ENCODE measurements at regions not wholly inside any gene's neighbourhood (a gene's known extent, or its start where the extent isn't known, plus 50 kb on each side); places are given as distances from the start of the nearest gene placed in this dataset.

GRCh38 chr2:145728511-145728910, 1208.6 kb upstream of the ZEB2 start:
- Histone ChIP-seq H3K4me3 (ENCODE audit: low read length) (no peak overlapping the region), H3K9me3 (replicated peaks; ENCODE audit: control insufficient read depth, low read depth, low read length) (no peaks in the 10 kb centered on the region), H3K27ac (ENCODE audit: low read length) (no peak overlapping the region), H3K36me3 (ENCODE audit: control insufficient read depth, insufficient read depth, low read length) (no peaks in the 10 kb centered on the region), H3K27me3 (ENCODE audit: control insufficient read depth, insufficient read depth, low read length) (no peaks in the 10 kb centered on the region), H3K4me1 (ENCODE audit: control insufficient read depth, insufficient read depth, low read length) (no peaks in the 10 kb centered on the region)
- DNase-seq = peak; percentile 41
- no CpG with 5 or more reads among the region's 1 CpG for WGBS (ENCODE audit: insufficient coverage)

- Histone ChIP-seq H3K9me3 (replicated peaks; ENCODE audit: control insufficient read depth, low read depth, low read length) (no peaks in the 10 kb centered on the region), H3K4me3 (ENCODE audit: low read length) (no peak overlapping the region), H3K27ac (ENCODE audit: low read length) (no peak overlapping the region), H3K36me3 (ENCODE audit: control insufficient read depth, insufficient read depth, low read length) (no peaks in the 10 kb centered on the region), H3K4me1 (ENCODE audit: control insufficient read depth, insufficient read depth, low read length) (no peaks in the 10 kb centered on the region), H3K27me3 (ENCODE audit: control insufficient read depth, insufficient read depth, low read length) (no peaks in the 10 kb centered on the region)
- no peak for DNase-seq
- WGBS (ENCODE audit: insufficient coverage) = 79% methylated on average over 2 of the region's 3 CpGs
Observed at GRCh38 chr2:145725876-145726275, 1206.0 kb upstream of the ZEB2 start.

GRCh38 chr2:145724311-145724898, 1204.5 kb upstream of the ZEB2 start:
- Histone ChIP-seq H3K36me3 (ENCODE audit: control insufficient read depth, insufficient read depth, low read length) (no peaks in the 10 kb centered on the region), H3K9me3 (replicated peaks; ENCODE audit: control insufficient read depth, low read depth, low read length) (no peaks in the 10 kb centered on the region), H3K4me1 (ENCODE audit: control insufficient read depth, insufficient read depth, low read length) (no peaks in the 10 kb centered on the region), H3K27me3 (ENCODE audit: control insufficient read depth, insufficient read depth, low read length) (no peaks in the 10 kb centered on the region), H3K27ac (ENCODE audit: low read length) (no peak overlapping the region), H3K4me3 (ENCODE audit: low read length) (no peak overlapping the region)
- DNase-seq = no peak
- WGBS (ENCODE audit: insufficient coverage) = no CpG with 5 or more reads among the region's 1 CpG

GRCh38 chr2:145723872-145724271, 1204.0 kb upstream of the ZEB2 start:
- H3K27me3 ChIP-seq (ENCODE audit: control insufficient read depth, insufficient read depth, low read length) = no peaks in the 10 kb centered on the region
- H3K4me3 ChIP-seq (ENCODE audit: low read length) = no peak overlapping the region
- H3K9me3 ChIP-seq (replicated peaks; ENCODE audit: control insufficient read depth, low read depth, low read length) = no peaks in the 10 kb centered on the region
- WGBS (ENCODE audit: insufficient coverage) = 92% methylated on average over 4 of the region's 5 CpGs
- H3K4me1 ChIP-seq (ENCODE audit: control insufficient read depth, insufficient read depth, low read length) = no peaks in the 10 kb centered on the region
- no peak overlapping the region for H3K27ac ChIP-seq (ENCODE audit: low read length)
- DNase-seq = no peak
- H3K36me3 ChIP-seq (ENCODE audit: control insufficient read depth, insufficient read depth, low read length) = no peaks in the 10 kb centered on the region

GRCh38 chr2:145721681-145722080, 1201.8 kb upstream of the ZEB2 start:
- Histone ChIP-seq H3K27me3 (ENCODE audit: control insufficient read depth, insufficient read depth, low read length) (no peaks in the 10 kb centered on the region), H3K36me3 (ENCODE audit: control insufficient read depth, insufficient read depth, low read length) (no peaks in the 10 kb centered on the region), H3K4me1 (ENCODE audit: control insufficient read depth, insufficient read depth, low read length) (no peaks in the 10 kb centered on the region), H3K4me3 (ENCODE audit: low read length) (no peak overlapping the region), H3K27ac (ENCODE audit: low read length) (no peak overlapping the region), H3K9me3 (replicated peaks; ENCODE audit: control insufficient read depth, low read depth, low read length) (no peaks in the 10 kb centered on the region)
- WGBS (ENCODE audit: insufficient coverage) = no CpG with 5 or more reads among the region's 1 CpG
- peak; percentile 6 for DNase-seq

GRCh38 chr2:145715601-145716000, 1195.7 kb upstream of the ZEB2 start:
- Histone ChIP-seq H3K27ac (ENCODE audit: low read length) (no peak overlapping the region), H3K27me3 (ENCODE audit: control insufficient read depth, insufficient read depth, low read length) (no peaks in the 10 kb centered on the region), H3K36me3 (ENCODE audit: control insufficient read depth, insufficient read depth, low read length) (no peaks in the 10 kb centered on the region), H3K4me1 (ENCODE audit: control insufficient read depth, insufficient read depth, low read length) (no peaks in the 10 kb centered on the region), H3K9me3 (replicated peaks; ENCODE audit: control insufficient read depth, low read depth, low read length) (peaks cover 5% of the 10 kb centered on the region), H3K4me3 (ENCODE audit: low read length) (no peak overlapping the region)
- DNase-seq = no peak
- WGBS (ENCODE audit: insufficient coverage) = 50% methylated on average over 1 of the region's 2 CpGs

GRCh38 chr2:145710303-145710702, 1190.4 kb upstream of the ZEB2 start:
- H3K4me1 ChIP-seq (ENCODE audit: control insufficient read depth, insufficient read depth, low read length) = no peaks in the 10 kb centered on the region

GRCh38 chr2:145702305-145702704, 1182.4 kb upstream of the ZEB2 start:
- Histone ChIP-seq H3K27me3 (ENCODE audit: control insufficient read depth, insufficient read depth, low read length) (no peaks in the 10 kb centered on the region), H3K4me1 (ENCODE audit: control insufficient read depth, insufficient read depth, low read length) (no peaks in the 10 kb centered on the region), H3K9me3 (replicated peaks; ENCODE audit: control insufficient read depth, low read depth, low read length) (peaks cover 2% of the 10 kb centered on the region), H3K36me3 (ENCODE audit: control insufficient read depth, insufficient read depth, low read length) (no peaks in the 10 kb centered on the region), H3K4me3 (ENCODE audit: low read length) (no peak overlapping the region), H3K27ac (ENCODE audit: low read length) (no peak overlapping the region)
- no CpG with 5 or more reads among the region's 1 CpG for WGBS (ENCODE audit: insufficient coverage)
- no peak for DNase-seq

More at GRCh38 chr2:145710303-145710702, 1190.4 kb upstream of the ZEB2 start:
- no peaks in the 10 kb centered on the region for H3K27me3 ChIP-seq (ENCODE audit: control insufficient read depth, insufficient read depth, low read length)
- H3K4me3 ChIP-seq (ENCODE audit: low read length) = no peak overlapping the region
- no CpG with 5 or more reads among the region's 2 CpGs for WGBS (ENCODE audit: insufficient coverage)
- no peaks in the 10 kb centered on the region for H3K36me3 ChIP-seq (ENCODE audit: control insufficient read depth, insufficient read depth, low read length)
- H3K27ac ChIP-seq (ENCODE audit: low read length) = no peak overlapping the region
- H3K9me3 ChIP-seq (replicated peaks; ENCODE audit: control insufficient read depth, low read depth, low read length) = peaks cover 7% of the 10 kb centered on the region
- no peak for DNase-seq

GRCh38 chr2:145692971-145693478, 1173.1 kb upstream of the ZEB2 start:
- Histone ChIP-seq H3K4me3 (ENCODE audit: low read length) (no peak overlapping the region), H3K27ac (ENCODE audit: low read length) (no peak overlapping the region), H3K36me3 (ENCODE audit: control insufficient read depth, insufficient read depth, low read length) (no peaks in the 10 kb centered on the region), H3K27me3 (ENCODE audit: control insufficient read depth, insufficient read depth, low read length) (no peaks in the 10 kb centered on the region), H3K9me3 (replicated peaks; ENCODE audit: control insufficient read depth, low read depth, low read length) (no peaks in the 10 kb centered on the region), H3K4me1 (ENCODE audit: control insufficient read depth, insufficient read depth, low read length) (no peaks in the 10 kb centered on the region)
- DNase-seq = peak; percentile 4
- 83% methylated on average over 1 of the region's 3 CpGs for WGBS (ENCODE audit: insufficient coverage)

- Histone ChIP-seq H3K27me3 (ENCODE audit: control insufficient read depth, insufficient read depth, low read length) (no peaks in the 10 kb centered on the region), H3K4me3 (ENCODE audit: low read length) (no peak overlapping the region), H3K27ac (ENCODE audit: low read length) (no peak overlapping the region), H3K4me1 (ENCODE audit: control insufficient read depth, insufficient read depth, low read length) (no peaks in the 10 kb centered on the region), H3K36me3 (ENCODE audit: control insufficient read depth, insufficient read depth, low read length) (no peaks in the 10 kb centered on the region), H3K9me3 (replicated peaks; ENCODE audit: control insufficient read depth, low read depth, low read length) (no peaks in the 10 kb centered on the region)
- no CpG with 5 or more reads among the region's 5 CpGs for WGBS (ENCODE audit: insufficient coverage)
- no peak for DNase-seq
Observed at GRCh38 chr2:145691659-145692058, 1171.7 kb upstream of the ZEB2 start.

Measured in muscle of leg (tissue), 3 donors.